ENCODE measurements at regions not wholly inside any gene's neighbourhood (a gene's known extent, or its start where the extent isn't known, plus 50 kb on each side); places are given as distances from the start of the nearest gene placed in this dataset.
A peak's percentile ranks its signal among the peaks of the same experiment; 100 is the strongest.
"Not testable (repeated sequence)": the region's sequence is repeated elsewhere in the genome, so short reads cannot be mapped to it uniquely, and the experiment has no call there.

GRCh38 chr2:14901737-14902136 is 269.2 kb downstream of the LRATD1 start:
- Histone ChIP-seq H4K20me1 (ENCODE audit: insufficient read depth, low read length) (no peaks in the 10 kb centered on the region), H3K79me2 (ENCODE audit: low read length) (no peaks in the 10 kb centered on the region), H3K9ac (ENCODE audit: low read length) (no peak overlapping the region), H3K9me3 (ENCODE audit: insufficient read depth, low read length) (no peaks in the 10 kb centered on the region), H3K36me3 (replicated peaks; ENCODE audit: low read depth, low read length) (no peaks in the 10 kb centered on the region), H2AFZ (ENCODE audit: low read depth, low read length) (no peak overlapping the region), H3K4me2 (ENCODE audit: low read length) (no peak overlapping the region), H3K4me1 (ENCODE audit: low read length) (peaks cover 12% of the 10 kb centered on the region), H3K27me3 (ENCODE audit: low read depth, low read length) (no peaks in the 10 kb centered on the region), H3K27ac (ENCODE audit: low read length) (no peak overlapping the region), H3K4me3 (ENCODE audit: low read length) (no peak overlapping the region)
- TF ChIP-seq EZH2phosphoT487 (IDR thresholded peaks at IDR 0.05; ENCODE audit: low read depth): no peak
- no peak for TF ChIP-seq CTCF (IDR thresholded peaks at IDR 0.05; ENCODE audit: low read depth, low read length)

- Histone ChIP-seq H3K27me3 (ENCODE audit: low read depth, low read length) (no peaks in the 10 kb centered on the region), H2AFZ (ENCODE audit: low read depth, low read length) (no peak overlapping the region), H3K36me3 (replicated peaks; ENCODE audit: low read depth, low read length) (no peaks in the 10 kb centered on the region), H3K9ac (ENCODE audit: low read length) (no peak overlapping the region), H3K4me2 (ENCODE audit: low read length) (no peak overlapping the region), H3K4me3 (ENCODE audit: low read length) (no peak overlapping the region), H3K9me3 (ENCODE audit: insufficient read depth, low read length) (no peaks in the 10 kb centered on the region), H4K20me1 (ENCODE audit: insufficient read depth, low read length) (no peaks in the 10 kb centered on the region), H3K79me2 (ENCODE audit: low read length) (no peaks in the 10 kb centered on the region), H3K4me1 (ENCODE audit: low read length) (peaks cover 12% of the 10 kb centered on the region), H3K27ac (ENCODE audit: low read length) (no peak overlapping the region)
- TF ChIP-seq EZH2phosphoT487 (IDR thresholded peaks at IDR 0.05; ENCODE audit: low read depth) (no peak), CTCF (IDR thresholded peaks at IDR 0.05; ENCODE audit: low read depth, low read length) (no peak)
These were observed 270.4 kb downstream of the LRATD1 start for GRCh38 chr2:14902953-14903352.

GRCh38 chr2:14903709-14904374 is 271.3 kb downstream of the LRATD1 start:
- H3K79me2 ChIP-seq (ENCODE audit: low read length): no peaks in the 10 kb centered on the region
- H2AFZ ChIP-seq (ENCODE audit: low read depth, low read length): peak overlapping the region; percentile 61
- peak; percentile 99 for TF ChIP-seq CTCF (IDR thresholded peaks at IDR 0.05; ENCODE audit: low read depth, low read length)
- no peak for TF ChIP-seq EZH2phosphoT487 (IDR thresholded peaks at IDR 0.05; ENCODE audit: low read depth)
- H3K36me3 ChIP-seq (replicated peaks; ENCODE audit: low read depth, low read length): no peaks in the 10 kb centered on the region
- H3K4me1 ChIP-seq (ENCODE audit: low read length): peaks cover 12% of the 10 kb centered on the region
- peak overlapping the region; percentile 65 for H3K4me2 ChIP-seq (ENCODE audit: low read length)
- no peaks in the 10 kb centered on the region for H3K27me3 ChIP-seq (ENCODE audit: low read depth, low read length)
- H3K4me3 ChIP-seq (ENCODE audit: low read length): peak overlapping the region; percentile 47
- H4K20me1 ChIP-seq (ENCODE audit: insufficient read depth, low read length): no peaks in the 10 kb centered on the region
- H3K9ac ChIP-seq (ENCODE audit: low read length): peak overlapping the region; percentile 41; the same call in 1 of the 2 replicates
- no peak overlapping the region for H3K27ac ChIP-seq (ENCODE audit: low read length)
- H3K9me3 ChIP-seq (ENCODE audit: insufficient read depth, low read length): no peaks in the 10 kb centered on the region

- Histone ChIP-seq H3K4me1 (ENCODE audit: low read length) (peaks cover 12% of the 10 kb centered on the region), H3K4me2 (ENCODE audit: low read length) (peak overlapping the region; percentile 65), H3K9ac (ENCODE audit: low read length) (peak overlapping the region; percentile 41; the same call in 1 of the 2 replicates), H2AFZ (ENCODE audit: low read depth, low read length) (peak overlapping the region; percentile 61), H3K4me3 (ENCODE audit: low read length) (peak overlapping the region; percentile 47; the same call in 1 of the 2 replicates)
- not testable (repeated sequence) for H3K79me2 ChIP-seq (ENCODE audit: low read length); H3K36me3 ChIP-seq (replicated peaks; ENCODE audit: low read depth, low read length); H4K20me1 ChIP-seq (ENCODE audit: insufficient read depth, low read length); H3K9me3 ChIP-seq (ENCODE audit: insufficient read depth, low read length); H3K27ac ChIP-seq (ENCODE audit: low read length); H3K27me3 ChIP-seq (ENCODE audit: low read depth, low read length)
These were observed 271.9 kb downstream of the LRATD1 start for GRCh38 chr2:14904378-14904777.
